HG02981 (cell line): ENCODE measurements at regions not wholly inside any gene's neighbourhood (a gene's known extent, or its start where the extent isn't known, plus 50 kb on each side); places are given as distances from the start of the nearest gene placed in this dataset.

Experiments used
- ATAC-seq: cut with Tn5 transposase; IDR thresholded peaks from one replicate; pipeline ENCODE4 v1.9.1; 2021; ENCODE audit warnings: mild to moderate bottlenecking, moderate library complexity; ENCODE audit not compliant: unreplicated experiment

DNA sequence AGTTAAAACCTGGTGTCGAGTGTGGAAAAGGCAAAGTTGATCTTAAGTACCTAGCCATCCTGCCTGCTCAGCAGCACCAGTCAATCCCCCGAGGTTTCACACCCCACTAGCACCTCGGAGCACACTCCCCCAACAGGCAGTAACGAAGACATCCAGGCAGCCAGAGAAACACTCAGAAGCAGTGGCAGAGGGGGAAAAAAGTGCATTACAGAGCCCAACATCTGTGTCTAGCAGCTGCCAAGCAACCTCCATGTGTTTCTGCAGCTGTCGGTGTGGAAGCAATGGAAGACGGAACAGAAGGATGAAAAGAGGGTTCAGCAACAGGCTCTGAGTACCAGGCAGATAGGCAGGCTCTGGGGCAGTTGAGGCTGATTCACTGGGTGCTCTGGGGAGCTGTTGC, 73.4 kb upstream of the PROX1 start:
- no peak for ATAC-seq

DNA sequence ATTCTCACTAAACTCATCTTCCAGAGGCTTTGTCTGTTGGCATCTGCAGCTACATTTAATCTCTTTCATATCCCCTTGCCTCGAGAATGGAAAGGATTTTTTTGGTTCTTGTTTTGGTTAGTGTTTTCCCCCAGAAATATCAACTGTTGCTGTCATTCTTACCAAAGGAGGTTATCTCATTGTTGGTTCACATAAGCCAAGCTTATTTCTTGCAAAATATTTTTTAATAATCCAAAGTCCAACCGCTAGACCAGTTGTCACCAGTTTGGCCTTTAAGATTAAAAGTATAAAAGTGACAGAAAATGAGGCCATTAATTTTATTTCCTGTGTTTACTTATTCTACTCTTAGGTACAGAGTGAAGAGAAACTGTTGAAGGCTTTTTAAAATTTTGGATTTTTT, 66.5 kb upstream of the PROX1 start:
- no peak for ATAC-seq

DNA sequence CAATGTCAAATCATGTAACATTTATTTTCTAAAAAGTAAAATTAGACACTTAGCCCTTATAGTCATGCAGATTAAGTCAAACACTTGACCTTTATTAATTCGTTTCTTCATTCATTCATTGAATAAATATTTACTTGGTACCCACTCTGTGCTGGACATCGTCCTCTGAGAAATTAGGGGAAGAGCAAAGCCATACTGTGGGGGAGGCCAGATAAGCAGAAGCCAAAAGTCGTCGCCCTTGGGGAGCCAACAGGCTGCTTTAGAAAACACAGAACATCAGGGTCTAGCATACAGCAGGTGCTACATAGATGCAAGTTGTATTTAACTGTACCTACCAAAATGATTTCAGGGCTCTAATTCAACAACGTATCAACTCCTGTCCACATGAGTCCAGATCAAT, 66.1 kb upstream of the PROX1 start:
- ATAC-seq = no peak

DNA sequence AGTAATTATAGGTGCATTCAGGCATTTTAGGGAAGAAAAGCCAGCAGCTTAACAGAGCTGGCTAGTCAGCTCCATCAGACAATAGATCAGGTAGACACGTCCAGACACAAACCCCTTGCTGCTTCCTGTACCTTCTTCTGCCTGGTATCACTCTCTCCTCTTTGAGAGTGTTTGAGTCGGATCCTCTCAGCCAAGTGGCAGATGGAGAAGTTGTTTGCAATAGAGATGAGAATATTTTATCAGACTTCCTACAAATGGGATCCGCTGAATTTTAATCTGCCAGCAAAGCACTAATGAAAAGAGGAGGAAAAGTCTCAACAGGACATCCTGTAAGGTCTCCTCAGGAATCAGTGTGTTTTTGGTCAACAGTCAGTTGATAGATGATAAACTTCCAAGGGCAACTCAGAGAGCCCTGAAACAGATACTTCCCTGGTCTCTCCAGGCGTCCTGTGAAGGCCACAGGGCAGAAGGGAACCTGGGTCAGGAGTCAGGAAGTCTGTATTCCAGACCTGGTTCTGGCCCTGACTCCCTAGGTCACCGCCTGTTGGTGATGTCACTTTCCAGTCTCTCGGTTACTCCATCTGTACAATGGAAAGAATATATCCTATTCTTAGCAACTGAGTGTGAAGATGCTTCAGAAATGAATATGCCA, 62.1 kb upstream of the PROX1 start:
- ATAC-seq = no peak

DNA sequence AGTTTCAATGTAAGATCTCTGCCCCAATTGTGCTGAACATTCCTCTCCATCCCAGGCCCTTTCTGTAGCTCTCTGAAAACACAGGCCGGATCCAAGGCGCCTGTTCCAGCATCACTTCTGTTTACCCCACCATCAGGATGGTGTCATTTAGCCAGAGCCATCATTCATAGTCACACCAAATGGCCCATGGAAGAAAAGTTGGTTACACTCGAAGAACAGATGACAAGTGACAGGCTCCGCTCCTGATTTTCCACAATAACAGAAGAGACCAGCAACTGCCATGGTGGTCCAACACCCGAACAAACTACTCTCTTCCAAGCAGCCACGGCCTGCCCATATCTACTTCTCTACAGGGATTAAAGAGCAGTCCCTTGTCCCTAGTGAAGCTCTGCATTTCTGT, 59.9 kb upstream of the PROX1 start:
- ATAC-seq = no peak

DNA sequence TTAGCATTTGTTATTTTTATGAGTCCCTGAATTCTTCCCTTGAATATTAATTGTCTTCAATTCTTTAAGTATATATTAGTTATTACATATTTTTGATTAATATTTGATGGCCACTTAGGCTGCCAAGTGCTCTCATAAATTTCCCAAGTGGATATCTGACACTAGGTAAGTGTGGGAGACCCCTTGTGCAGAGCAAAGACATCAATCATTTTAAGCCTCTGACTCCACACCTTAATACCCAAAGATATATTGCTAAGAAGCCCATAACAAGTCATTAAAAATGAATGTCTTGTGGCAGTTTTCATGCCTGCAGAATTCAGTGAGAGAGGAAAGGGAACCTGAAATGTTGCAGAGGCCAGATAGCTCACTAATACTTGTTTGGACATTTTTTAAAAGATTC, 58.4 kb upstream of the PROX1 start:
- no peak for ATAC-seq

DNA sequence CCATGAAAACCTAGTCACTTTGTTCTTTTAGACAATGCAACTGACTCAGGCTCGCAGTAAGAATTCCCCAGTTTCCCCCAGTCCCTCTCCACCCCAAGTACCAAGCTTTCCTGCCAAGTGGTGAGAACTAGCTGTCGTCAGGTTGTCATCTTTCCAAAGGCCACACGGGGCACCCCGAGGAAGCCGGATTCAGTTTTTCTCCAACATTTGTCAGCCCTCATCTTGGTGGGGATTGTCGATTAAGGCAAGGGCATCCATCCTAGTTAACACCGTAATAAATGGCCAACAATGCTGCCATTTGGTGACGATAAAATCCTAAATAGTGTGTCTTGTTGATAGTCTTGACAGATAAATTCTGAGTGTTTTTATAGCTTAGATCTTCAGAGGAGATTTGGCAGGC, 55.9 kb upstream of the PROX1 start:
- ATAC-seq = no peak

DNA sequence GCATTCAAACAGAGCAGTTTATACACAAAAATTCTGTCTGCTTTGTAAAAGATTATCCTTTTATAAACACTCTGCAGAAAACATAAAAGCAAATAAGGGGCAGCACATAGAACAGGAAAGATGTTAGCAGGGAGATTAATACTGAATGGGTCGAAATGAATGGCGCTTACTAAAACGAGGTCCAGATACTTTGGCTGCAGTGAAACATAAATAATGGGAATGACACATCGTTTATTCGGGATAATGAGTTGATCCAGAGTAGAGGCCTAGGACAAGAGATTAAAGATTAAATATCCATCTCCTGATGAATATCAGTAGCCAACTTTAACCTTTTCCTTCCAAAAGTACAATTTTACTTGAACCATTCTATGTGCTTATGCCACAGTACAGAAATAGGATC, 54.4 kb upstream of the PROX1 start:
- no peak for ATAC-seq

DNA sequence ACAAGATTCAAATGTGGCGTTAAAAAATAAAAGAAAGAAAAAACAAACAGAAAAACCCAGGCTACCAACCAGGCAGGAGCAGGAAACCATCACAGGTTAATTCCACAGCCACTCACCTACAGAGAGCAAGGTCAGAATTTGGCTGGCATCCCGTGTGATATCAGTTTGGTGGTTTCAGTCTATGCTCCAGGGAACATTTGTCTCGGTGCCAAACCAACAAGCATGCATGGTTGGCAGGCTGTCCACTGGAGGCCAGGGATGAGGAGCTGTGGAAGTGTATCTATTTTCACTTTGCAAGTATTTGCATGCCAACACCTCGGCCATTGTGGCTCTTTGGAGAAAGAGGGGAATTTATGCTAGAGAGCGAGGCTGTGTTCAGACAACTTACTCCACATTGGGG, 53.1 kb upstream of the PROX1 start:
- ATAC-seq = no peak

DNA sequence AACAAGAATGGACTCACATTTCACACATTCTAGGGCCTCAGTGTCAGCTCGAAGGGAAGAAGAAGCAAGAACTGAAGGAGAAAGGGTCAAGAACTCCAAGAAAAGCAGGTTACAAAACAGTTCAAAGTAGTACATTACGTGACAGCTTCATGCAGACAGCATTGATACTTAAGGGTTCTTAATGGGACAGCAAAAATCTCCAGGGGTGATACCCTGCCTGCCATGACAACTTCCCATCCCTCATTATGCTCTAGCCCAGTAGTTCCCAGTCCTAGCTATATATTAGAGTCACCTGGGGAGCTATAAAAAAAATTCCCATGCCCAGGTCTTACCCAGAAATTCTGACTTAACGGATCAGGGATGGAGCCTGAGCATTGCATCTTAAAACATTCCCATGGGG, 51.2 kb upstream of the PROX1 start:
- no peak for ATAC-seq
